H1 (cell line): ENCODE measurements at regions not wholly inside any gene's neighbourhood (a gene's known extent, or its start where the extent isn't known, plus 50 kb on each side); places are given as distances from the start of the nearest gene placed in this dataset.

ENCODE experiments used
- CHD1 ChIP-seq: IDR thresholded peaks from 2 replicates; pipeline ENCODE4 v1.6.1; 2012; ENCODE audit warnings: low read depth, low read length, improper control_type of control experiment
- EGR1 ChIP-seq: IDR thresholded peaks from 2 replicates; pipeline ENCODE4 v1.6.1; 2011; ENCODE audit warnings: low read depth, low read length, borderline replicate concordance
- HDAC6 ChIP-seq: IDR thresholded peaks from one replicate; pipeline ENCODE4 v1.7.1; 2012; ENCODE audit warnings: low read depth, mild to moderate bottlenecking, inconsistent platforms, low read length, moderate library complexity
- TAF7 ChIP-seq: optimal IDR thresholded peaks from 2 replicates; pipeline ENCODE3; 2011; ENCODE audit warnings: low read depth, mild to moderate bottlenecking, inconsistent platforms, low read length, moderate library complexity, borderline replicate concordance
- TF ChIP-seq, protein P1 (sequence below): fragments of 300-600 bp; sonication (generic); IDR thresholded peaks from 2 replicates; pipeline ENCODE4 v1.7.1; 2012; ENCODE audit warnings: low read length, moderate library complexity, mild to moderate bottlenecking, inconsistent platforms; ENCODE audit not compliant: insufficient replicate concordance

- TF ChIP-seq, protein P1, sequence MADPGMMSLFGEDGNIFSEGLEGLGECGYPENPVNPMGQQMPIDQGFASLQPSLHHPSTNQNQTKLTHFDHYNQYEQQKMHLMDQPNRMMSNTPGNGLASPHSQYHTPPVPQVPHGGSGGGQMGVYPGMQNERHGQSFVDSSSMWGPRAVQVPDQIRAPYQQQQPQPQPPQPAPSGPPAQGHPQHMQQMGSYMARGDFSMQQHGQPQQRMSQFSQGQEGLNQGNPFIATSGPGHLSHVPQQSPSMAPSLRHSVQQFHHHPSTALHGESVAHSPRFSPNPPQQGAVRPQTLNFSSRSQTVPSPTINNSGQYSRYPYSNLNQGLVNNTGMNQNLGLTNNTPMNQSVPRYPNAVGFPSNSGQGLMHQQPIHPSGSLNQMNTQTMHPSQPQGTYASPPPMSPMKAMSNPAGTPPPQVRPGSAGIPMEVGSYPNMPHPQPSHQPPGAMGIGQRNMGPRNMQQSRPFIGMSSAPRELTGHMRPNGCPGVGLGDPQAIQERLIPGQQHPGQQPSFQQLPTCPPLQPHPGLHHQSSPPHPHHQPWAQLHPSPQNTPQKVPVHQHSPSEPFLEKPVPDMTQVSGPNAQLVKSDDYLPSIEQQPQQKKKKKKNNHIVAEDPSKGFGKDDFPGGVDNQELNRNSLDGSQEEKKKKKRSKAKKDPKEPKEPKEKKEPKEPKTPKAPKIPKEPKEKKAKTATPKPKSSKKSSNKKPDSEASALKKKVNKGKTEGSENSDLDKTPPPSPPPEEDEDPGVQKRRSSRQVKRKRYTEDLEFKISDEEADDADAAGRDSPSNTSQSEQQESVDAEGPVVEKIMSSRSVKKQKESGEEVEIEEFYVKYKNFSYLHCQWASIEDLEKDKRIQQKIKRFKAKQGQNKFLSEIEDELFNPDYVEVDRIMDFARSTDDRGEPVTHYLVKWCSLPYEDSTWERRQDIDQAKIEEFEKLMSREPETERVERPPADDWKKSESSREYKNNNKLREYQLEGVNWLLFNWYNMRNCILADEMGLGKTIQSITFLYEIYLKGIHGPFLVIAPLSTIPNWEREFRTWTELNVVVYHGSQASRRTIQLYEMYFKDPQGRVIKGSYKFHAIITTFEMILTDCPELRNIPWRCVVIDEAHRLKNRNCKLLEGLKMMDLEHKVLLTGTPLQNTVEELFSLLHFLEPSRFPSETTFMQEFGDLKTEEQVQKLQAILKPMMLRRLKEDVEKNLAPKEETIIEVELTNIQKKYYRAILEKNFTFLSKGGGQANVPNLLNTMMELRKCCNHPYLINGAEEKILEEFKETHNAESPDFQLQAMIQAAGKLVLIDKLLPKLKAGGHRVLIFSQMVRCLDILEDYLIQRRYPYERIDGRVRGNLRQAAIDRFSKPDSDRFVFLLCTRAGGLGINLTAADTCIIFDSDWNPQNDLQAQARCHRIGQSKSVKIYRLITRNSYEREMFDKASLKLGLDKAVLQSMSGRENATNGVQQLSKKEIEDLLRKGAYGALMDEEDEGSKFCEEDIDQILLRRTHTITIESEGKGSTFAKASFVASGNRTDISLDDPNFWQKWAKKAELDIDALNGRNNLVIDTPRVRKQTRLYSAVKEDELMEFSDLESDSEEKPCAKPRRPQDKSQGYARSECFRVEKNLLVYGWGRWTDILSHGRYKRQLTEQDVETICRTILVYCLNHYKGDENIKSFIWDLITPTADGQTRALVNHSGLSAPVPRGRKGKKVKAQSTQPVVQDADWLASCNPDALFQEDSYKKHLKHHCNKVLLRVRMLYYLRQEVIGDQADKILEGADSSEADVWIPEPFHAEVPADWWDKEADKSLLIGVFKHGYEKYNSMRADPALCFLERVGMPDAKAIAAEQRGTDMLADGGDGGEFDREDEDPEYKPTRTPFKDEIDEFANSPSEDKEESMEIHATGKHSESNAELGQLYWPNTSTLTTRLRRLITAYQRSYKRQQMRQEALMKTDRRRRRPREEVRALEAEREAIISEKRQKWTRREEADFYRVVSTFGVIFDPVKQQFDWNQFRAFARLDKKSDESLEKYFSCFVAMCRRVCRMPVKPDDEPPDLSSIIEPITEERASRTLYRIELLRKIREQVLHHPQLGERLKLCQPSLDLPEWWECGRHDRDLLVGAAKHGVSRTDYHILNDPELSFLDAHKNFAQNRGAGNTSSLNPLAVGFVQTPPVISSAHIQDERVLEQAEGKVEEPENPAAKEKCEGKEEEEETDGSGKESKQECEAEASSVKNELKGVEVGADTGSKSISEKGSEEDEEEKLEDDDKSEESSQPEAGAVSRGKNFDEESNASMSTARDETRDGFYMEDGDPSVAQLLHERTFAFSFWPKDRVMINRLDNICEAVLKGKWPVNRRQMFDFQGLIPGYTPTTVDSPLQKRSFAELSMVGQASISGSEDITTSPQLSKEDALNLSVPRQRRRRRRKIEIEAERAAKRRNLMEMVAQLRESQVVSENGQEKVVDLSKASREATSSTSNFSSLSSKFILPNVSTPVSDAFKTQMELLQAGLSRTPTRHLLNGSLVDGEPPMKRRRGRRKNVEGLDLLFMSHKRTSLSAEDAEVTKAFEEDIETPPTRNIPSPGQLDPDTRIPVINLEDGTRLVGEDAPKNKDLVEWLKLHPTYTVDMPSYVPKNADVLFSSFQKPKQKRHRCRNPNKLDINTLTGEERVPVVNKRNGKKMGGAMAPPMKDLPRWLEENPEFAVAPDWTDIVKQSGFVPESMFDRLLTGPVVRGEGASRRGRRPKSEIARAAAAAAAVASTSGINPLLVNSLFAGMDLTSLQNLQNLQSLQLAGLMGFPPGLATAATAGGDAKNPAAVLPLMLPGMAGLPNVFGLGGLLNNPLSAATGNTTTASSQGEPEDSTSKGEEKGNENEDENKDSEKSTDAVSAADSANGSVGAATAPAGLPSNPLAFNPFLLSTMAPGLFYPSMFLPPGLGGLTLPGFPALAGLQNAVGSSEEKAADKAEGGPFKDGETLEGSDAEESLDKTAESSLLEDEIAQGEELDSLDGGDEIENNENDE: no peak
- no peak for TF ChIP-seq TAF7
- TF ChIP-seq EGR1: no peak
- no peak for TF ChIP-seq HDAC6
- TF ChIP-seq CHD1: no peak
These were observed 960.0 kb upstream of the RAG2 start (continued) for GRCh38 chr11:37557990-37558389.
